ENCODE measurements at regions not wholly inside any gene's neighbourhood (a gene's known extent, or its start where the extent isn't known, plus 50 kb on each side); places are given as distances from the start of the nearest gene placed in this dataset.

DNA sequence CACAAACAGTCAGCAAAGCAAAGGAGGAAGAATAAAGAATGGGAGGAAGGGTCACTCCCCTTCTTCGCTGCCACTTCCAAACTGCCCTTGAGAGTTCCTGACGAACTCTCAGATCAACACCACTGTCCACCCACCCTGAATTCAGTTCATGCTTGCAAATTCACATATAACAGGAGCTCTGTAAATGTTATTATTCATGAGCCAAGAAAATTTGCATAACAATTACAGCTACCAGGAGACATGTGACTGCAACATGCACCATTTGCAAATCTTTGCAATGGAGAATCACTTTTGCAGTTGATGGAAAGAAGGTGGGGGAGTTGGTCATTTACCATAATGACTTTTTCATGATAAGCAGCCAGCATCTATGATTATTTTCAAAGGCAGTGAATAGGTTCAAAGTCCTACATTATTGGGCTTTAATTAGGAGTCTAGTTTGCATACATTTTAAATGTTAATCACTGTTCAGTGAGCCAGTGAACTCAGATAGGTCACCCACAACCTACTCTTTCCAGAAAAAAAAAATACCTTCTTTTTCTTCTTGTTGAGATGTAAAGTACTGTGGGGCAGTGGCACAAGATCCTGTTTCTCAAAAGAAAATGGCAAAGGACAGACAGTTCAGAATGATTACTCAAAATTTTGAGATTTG, 149.7 kb downstream of the CAAP1 start:
- DNase-seq (ENCODE audit: low spot score): no peak

- DNase-seq (ENCODE audit: low spot score): no peak
These were observed 157.4 kb downstream of the CAAP1 start for GRCh38 chr9:26735160-26735559.

DNA sequence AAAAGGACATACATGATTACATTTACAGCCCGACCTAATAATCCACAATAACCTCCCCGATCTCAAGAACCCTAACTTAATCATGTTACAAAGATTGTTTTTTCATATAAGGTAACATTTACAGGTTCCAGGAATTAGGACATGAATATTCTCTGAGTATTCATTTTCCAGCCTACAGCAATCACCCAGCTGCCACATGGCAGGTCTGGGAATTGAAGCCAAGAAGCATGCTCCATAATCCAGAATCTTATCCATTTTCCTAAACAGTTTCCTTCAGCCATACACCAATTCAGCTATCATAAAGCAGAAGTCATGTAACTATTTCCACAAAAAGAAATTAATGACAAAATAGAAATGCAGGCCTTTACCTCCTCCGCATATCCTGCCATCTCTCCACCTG, 163.4 kb downstream of the CAAP1 start:
- DNase-seq (ENCODE audit: low spot score): no peak

DNA sequence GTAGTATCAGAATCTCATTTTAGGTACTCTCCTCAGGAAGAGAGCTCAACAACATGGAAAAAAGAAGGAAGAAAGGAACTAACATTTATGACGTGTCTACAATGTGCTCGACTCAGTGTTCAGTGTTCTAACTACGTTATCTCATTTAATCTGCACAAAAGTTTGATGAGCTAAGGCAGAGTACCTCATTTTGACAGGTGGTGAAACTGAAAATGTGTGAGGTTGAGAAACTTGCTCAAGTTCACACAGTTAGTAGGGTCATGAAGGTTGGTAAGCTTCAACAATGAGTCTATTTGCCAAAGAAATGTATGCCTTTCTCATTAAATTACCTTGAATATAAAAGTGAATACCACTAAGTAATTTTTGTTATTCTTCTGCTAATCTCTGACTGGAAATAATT, 165.1 kb downstream of the CAAP1 start:
- no peak for DNase-seq (ENCODE audit: low spot score)

DNA sequence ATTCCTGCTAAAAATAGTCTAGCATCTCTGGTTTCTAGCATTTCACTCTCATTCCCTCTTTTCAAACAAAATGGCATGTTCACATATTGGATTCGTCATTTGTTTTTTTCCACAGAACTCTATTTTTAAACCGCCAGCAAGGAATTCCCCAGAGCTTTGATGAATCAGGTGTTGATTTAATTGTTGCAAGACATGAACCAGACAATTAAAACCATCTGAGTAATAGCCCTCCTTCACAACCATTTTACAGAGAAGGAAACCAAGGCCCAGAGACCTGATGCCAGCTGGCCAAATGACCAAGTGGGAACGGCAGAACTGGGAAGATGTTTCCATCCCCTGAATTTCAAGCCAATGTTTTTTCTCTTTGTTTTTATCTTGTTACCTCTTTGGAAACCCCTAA, 167.0 kb downstream of the CAAP1 start:
- DNase-seq (ENCODE audit: low spot score): no peak

GRCh38 chr9:26723486-26723885, 169.1 kb downstream of the CAAP1 start:
- DNase-seq (ENCODE audit: low spot score): peak; percentile 38

DNA sequence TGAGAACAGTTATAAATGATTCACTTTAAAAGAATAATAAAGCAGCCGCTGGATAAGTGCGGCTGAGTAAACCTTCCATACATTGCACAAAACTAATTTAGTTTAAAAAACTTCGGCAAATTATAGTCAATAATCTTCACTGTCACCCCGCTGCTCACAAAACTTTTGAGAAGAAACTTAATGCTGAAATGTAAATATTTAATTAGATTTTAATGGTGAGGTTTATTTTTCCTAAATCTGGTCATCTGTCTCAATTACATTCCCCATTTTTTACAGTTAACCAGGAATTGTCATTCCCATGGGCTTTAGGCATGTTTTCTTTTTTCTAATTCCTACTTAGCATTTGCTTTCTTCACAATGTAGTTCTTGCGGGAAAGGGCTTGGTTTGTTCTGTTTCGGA, 169.8 kb downstream of the CAAP1 start:
- DNase-seq (ENCODE audit: low spot score): no peak

DNA sequence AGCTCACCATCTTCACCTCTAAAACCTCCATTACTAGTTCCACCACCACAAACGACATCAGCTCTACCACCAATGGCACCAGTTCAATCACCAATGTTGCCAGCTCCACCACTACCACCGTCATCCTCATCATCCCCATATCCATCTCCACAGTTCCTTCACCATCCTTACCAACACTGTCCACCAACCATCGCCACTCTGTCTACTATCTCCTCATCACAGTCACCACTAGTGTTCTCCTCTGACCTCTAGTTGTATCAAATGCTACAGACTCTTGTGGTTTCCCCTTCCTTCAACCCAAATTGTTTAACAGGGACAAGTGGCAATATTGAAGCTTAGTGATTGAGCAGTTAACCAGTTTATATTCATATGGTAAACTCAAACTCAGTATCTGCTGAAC, 182.6 kb downstream of the CAAP1 start:
- DNase-seq (ENCODE audit: low spot score): no peak

DNA sequence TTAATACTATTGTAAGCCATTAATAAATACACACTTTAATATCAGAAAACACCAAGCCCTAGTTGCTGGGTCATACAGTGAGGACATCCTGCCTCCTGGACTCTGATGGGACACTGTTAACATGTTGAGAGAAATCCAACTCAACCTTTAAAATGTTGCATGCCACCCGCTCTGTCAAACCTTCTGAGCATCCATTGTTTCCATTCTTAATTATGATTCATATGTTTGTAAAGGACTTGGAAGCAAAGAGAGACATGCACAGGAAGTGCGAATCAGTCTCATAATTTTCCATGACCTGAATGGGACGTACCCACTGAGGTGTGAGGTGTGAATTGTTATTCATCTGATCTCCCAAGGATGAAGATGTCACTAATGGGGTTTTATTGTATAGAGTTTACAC, 186.4 kb downstream of the CAAP1 start:
- DNase-seq (ENCODE audit: low spot score): no peak

GRCh38 chr9:26695298-26695622, 197.3 kb downstream of the CAAP1 start:
- no peak for DNase-seq (ENCODE audit: low spot score)

DNA sequence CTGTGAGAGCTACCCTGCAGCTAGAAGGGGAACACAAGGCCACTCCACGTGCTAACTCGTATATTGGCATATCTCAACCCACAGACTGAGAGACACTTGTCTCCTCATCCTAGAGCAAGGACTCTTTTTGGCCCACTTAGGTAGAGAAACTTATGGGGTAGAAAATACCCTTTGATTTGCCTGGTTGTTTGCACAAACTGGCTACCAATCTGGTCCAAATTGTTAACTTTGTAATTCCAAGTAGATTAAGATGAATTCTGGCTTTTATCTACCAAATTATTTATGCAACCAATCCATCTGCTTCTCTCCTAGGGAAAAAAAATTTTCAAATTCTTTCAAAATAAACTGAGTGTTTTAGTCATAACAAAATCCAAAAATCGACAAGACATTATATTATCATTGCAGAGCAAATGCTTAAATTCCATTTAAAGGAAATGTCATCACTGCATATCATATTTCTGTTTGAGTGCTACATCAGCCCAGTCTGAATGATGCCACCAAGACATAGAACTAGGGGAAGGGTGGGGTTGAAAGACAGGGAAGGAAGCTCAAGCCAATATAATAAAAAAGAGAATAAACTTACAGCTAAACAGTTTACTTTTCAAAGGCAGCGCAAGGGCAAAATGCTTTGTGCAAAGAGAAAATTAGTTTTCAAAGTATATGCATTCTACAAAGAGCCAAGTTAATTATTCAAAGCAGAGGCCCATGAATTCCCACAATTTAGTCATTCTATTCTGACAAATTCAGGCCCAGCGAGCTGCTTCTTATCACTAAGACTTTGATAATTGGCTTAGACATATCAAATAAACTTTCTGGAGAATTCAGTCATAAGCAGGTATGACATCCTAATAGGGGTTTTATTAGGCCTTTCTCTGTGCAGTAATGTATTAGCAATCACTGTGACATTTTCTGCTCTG, 198.0 kb downstream of the CAAP1 start:
- no peak for DNase-seq (ENCODE audit: low spot score)

- DNase-seq (ENCODE audit: low spot score): no peak
These were observed 203.6 kb downstream of the CAAP1 start for GRCh38 chr9:26689041-26689440.

- DNase-seq (ENCODE audit: low spot score): no peak
These were observed 205.2 kb downstream of the CAAP1 start for GRCh38 chr9:26687421-26687820.

DNA sequence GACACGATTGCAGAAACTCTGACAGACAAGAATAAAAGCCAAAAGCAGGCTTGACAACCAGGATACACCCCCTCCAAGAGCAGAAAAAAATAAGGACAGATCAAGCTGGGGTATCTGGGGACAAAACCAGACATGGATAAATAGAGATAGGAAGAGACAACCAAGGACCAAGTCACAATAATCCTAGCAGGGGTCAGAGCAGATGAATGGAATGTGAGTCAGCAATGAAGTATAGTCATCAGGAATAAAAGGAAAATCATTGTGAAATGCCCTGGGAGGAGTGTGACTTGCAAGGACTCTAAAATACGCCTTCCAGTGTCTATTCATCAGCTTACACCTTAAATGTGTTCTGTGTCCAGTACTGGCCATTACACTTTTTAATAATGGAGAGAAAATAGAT, 206.8 kb downstream of the CAAP1 start:
- DNase-seq (ENCODE audit: low spot score): no peak

DNA sequence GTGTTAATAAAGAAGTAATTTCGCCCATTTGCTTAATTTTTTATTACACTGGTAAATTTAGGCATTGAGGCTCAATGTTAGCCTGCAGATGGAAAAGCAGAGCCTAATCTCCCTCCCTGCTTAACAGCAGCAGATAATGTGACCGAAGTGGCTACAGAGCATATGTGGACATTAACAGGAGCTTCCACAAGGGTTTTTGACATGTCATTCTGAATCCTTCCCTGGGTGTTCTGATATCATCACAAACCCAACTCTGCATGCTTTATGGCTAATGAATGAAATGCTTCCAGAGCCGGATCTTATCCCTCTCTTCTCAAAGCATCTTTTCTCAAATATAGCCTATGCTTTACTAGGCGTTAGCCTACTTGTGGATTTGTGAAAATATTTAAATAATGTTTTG, 208.6 kb downstream of the CAAP1 start:
- no peak for DNase-seq (ENCODE audit: low spot score)

DNA sequence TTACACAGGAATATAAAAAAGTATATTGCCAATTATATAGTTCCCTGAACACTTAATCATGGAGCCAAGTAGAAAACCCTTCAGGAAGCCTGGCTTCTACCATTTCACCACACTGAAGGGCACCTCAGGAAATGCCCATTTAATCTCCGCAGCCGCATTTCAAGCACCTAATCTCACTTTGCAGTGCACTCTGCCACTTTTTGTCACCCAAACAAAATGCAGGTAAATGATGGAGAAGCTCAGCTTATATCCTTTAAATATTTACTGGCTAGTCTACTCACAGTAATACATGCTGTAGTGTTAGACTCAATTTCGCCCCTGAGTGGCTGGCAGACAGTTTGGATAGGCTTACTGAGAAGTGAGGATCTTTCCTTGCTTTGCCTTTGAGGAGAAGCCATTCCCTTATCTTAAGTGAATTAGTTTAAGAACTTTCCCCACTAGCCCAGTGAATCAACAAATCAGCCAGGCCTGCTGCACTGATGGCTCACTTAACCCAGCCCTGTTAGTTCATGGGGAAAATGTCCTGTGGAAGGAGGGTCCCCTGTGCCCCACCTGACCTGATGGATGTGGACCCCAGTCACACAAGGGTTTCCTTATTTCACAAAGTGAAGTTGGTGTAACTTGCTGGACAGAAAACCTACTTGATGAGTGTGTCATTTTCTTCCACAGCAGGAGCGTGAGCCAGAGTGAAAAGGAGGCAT, 209.7 kb downstream of the CAAP1 start:
- no peak for DNase-seq (ENCODE audit: low spot score)

DNA sequence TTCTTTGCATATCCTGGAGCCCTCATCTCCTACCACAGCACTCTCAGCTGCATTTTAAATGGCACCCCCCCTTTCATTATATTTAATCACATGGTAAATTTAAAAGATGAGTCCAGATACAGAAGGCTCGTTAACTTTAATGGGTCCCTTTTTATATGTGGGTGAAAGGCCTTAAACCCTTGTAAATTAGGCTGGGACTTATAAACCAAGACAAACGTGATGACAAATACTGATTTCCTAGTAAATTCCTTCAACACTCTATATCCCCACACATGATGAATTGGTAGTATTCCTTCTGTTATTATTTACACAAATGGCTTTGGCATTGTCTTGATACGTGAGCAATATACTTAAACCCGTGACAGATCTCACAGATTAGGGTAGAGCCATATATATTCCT, 210.6 kb downstream of the CAAP1 start:
- no peak for DNase-seq (ENCODE audit: low spot score)

GRCh38 chr9:26677965-26678706, 214.5 kb downstream of the CAAP1 start:
- no peak for DNase-seq (ENCODE audit: low spot score)

GRCh38 chr9:26675035-26675434, 217.6 kb downstream of the CAAP1 start:
- no peak for DNase-seq (ENCODE audit: low spot score)

DNA sequence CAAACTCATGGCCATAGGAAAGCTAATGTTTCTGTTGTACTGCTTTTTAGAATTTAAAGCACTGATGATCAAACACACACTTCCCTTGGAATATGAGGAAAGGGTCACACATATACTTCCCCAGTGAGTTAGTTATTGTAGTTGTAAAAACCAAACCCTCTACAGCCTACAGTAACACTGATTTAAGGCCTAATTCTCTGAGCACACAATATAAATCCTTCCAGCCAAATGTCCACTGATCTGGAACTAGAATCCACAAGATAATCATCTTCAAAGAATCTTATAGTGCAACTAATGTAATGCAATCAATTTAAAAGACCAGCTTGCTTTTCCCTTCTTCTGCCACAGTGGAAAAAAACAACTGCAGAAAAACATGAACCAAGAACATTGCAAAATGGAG, 219.3 kb downstream of the CAAP1 start:
- DNase-seq (ENCODE audit: low spot score): no peak

GRCh38 chr9:26669701-26670670, 222.6 kb downstream of the CAAP1 start:
- no peak for DNase-seq (ENCODE audit: low spot score)
